Renal cortical epithelial cell (primary cell): ENCODE measurements at regions not wholly inside any gene's neighbourhood (a gene's known extent, or its start where the extent isn't known, plus 50 kb on each side); places are given as distances from the start of the nearest gene placed in this dataset.
"Not testable (repeated sequence)": the region's sequence is repeated elsewhere in the genome, so short reads cannot be mapped to it uniquely, and the experiment has no call there.

Experiments used
- DNase-seq: peaks from one replicate; pipeline ENCODE4 v3.0.0-alpha.2; 2011; ENCODE audit warnings: low read depth

GRCh38 chr3:28033059-28033784 is 208.2 kb upstream of the CMC1 start:
- DNase-seq: no peak

- no peak for DNase-seq
Measured at GRCh38 chr3:28036599-28037575, 204.5 kb upstream of the CMC1 start.

- no peak for DNase-seq
Measured at GRCh38 chr3:28039234-28039633, 202.2 kb upstream of the CMC1 start.

GRCh38 chr3:28039829-28040228 is 201.6 kb upstream of the CMC1 start:
- DNase-seq: no peak

- no peak for DNase-seq
Measured at GRCh38 chr3:28042095-28042635, 199.3 kb upstream of the CMC1 start.

- no peak for DNase-seq
Measured at GRCh38 chr3:28042707-28043106, 198.7 kb upstream of the CMC1 start.

- no peak for DNase-seq
Measured at GRCh38 chr3:28050120-28050519, 191.3 kb upstream of the CMC1 start.

- DNase-seq: peak; percentile 64
Measured at GRCh38 chr3:28050885-28051284, 190.5 kb upstream of the CMC1 start.

GRCh38 chr3:28053759-28054158 is 187.7 kb upstream of the CMC1 start:
- DNase-seq: peak; percentile 52

GRCh38 chr3:28056806-28057205 is 184.6 kb upstream of the CMC1 start:
- no peak for DNase-seq

GRCh38 chr3:28057539-28057938 is 183.9 kb upstream of the CMC1 start:
- no peak for DNase-seq

GRCh38 chr3:28059199-28059598 is 182.2 kb upstream of the CMC1 start:
- not testable (repeated sequence) for DNase-seq

- no peak for DNase-seq
Measured at GRCh38 chr3:28066020-28066419, 175.4 kb upstream of the CMC1 start.

- no peak for DNase-seq
Measured at GRCh38 chr3:28067014-28067413, 174.4 kb upstream of the CMC1 start.

- peak; percentile 12 for DNase-seq
Measured at GRCh38 chr3:28068342-28068741, 173.1 kb upstream of the CMC1 start.

GRCh38 chr3:28069438-28069837 is 172.0 kb upstream of the CMC1 start:
- no peak for DNase-seq

- DNase-seq: no peak
Measured at GRCh38 chr3:28076246-28076645, 165.2 kb upstream of the CMC1 start.

- DNase-seq: peak; percentile 7
Measured at GRCh38 chr3:28077572-28077971, 163.8 kb upstream of the CMC1 start.

GRCh38 chr3:28078536-28078935 is 162.9 kb upstream of the CMC1 start:
- DNase-seq: no peak

- DNase-seq: no peak
Measured at GRCh38 chr3:28080716-28081115, 160.7 kb upstream of the CMC1 start.

- no peak for DNase-seq
Measured at GRCh38 chr3:28081533-28081947, 159.9 kb upstream of the CMC1 start.

- DNase-seq: no peak
Measured at GRCh38 chr3:28087591-28087990, 153.8 kb upstream of the CMC1 start.
